BLaER1 treated with 17β-estradiol and CSF1 and Interleukin-3, amounts not matched to agents 10 nM and 100 nM (cell line): ENCODE measurements at regions not wholly inside any gene's neighbourhood (a gene's known extent, or its start where the extent isn't known, plus 50 kb on each side); places are given as distances from the start of the nearest gene placed in this dataset.
A peak's percentile ranks its signal among the peaks of the same experiment; 100 is the strongest.
"Not testable (repeated sequence)": the region's sequence is repeated elsewhere in the genome, so short reads cannot be mapped to it uniquely, and the experiment has no call there.

Experiments
- H3K27ac ChIP-seq, 11 experiments: shearing (Covaris generic); formaldehyde crosslinking; 2 replicates each; pipeline ENCODE4 v1.8.1; 2022
- H3K27me3 ChIP-seq, 11 experiments: shearing (Covaris generic); formaldehyde crosslinking; 2 replicates each; pipeline ENCODE4 v1.8.1; 2022
- H3K36me3 ChIP-seq, 11 experiments: shearing (Covaris generic); formaldehyde crosslinking; 2 replicates each; pipeline ENCODE4 v1.8.1; 2022
- H3K4me1 ChIP-seq, 10 experiments: shearing (Covaris generic); formaldehyde crosslinking; 2 replicates each; pipeline ENCODE4 v1.8.1; 2022
- H3K4me2 ChIP-seq, 11 experiments: shearing (Covaris generic); formaldehyde crosslinking; 2 replicates each; pipeline ENCODE4 v1.8.1; 2022
- H3K4me3 ChIP-seq, 10 experiments: shearing (Covaris generic); formaldehyde crosslinking; 2 replicates each; pipeline ENCODE4 v1.8.1; 2022
- H3K9ac ChIP-seq, 11 experiments: shearing (Covaris generic); formaldehyde crosslinking; 2 replicates each; pipeline ENCODE4 v1.8.1; 2022
- H3K9me3 ChIP-seq, 11 experiments: shearing (Covaris generic); formaldehyde crosslinking; replicated peaks in 1 of 11; 2 replicates each; pipeline ENCODE4 v1.8.1; 2022
- H4K20me1 ChIP-seq, 11 experiments: shearing (Covaris generic); formaldehyde crosslinking; 2 replicates each; pipeline ENCODE4 v1.8.1; 2022
- Cebpa-rat ChIP-seq, 11 experiments: shearing (Covaris generic); IDR thresholded peaks; 2 replicates each; pipeline ENCODE4 v1.8.1; 2022

- H3K36me3 ChIP-seq: no peaks in the 10 kb centered on the region
- no peak overlapping the region for H3K27ac ChIP-seq
- TF ChIP-seq Cebpa-rat (IDR thresholded peaks at IDR 0.05): no peak
- no peak overlapping the region for H3K9ac ChIP-seq
- no peak overlapping the region for H3K4me3 ChIP-seq
- peaks cover 0 to 5% (median 4%) of the 10 kb centered on the region in 11 experiments; a peak in 5 of 22 replicates for H3K9me3 ChIP-seq
- 0 out of 20 replicates have a peak, but pooled peaks cover 0 to 4% (median 0%) of the 10 kb centered on the region in 10 experiments for H3K4me1 ChIP-seq
- no peaks in the 10 kb centered on the region for H3K27me3 ChIP-seq
- no peaks in the 10 kb centered on the region for H4K20me1 ChIP-seq
- H3K4me2 ChIP-seq: no peak overlapping the region
Observed at GRCh38 chr19:32070101-32070500, 275.3 kb upstream of the ZNF507 start.

GRCh38 chr19:32082028-32082427, 263.4 kb upstream of the ZNF507 start:
- Histone ChIP-seq H3K9me3 (no peaks in the 10 kb centered on the region), H3K4me3 (no peak overlapping the region), H3K27ac (no peak overlapping the region), H3K27me3 (no peaks in the 10 kb centered on the region), H3K9ac (no peak overlapping the region), H4K20me1 (no peaks in the 10 kb centered on the region), H3K36me3 (no peaks in the 10 kb centered on the region), H3K4me2 (no peak overlapping the region), H3K4me1 (no peaks in the 10 kb centered on the region)
- no peak for TF ChIP-seq Cebpa-rat (IDR thresholded peaks at IDR 0.05)

DNA sequence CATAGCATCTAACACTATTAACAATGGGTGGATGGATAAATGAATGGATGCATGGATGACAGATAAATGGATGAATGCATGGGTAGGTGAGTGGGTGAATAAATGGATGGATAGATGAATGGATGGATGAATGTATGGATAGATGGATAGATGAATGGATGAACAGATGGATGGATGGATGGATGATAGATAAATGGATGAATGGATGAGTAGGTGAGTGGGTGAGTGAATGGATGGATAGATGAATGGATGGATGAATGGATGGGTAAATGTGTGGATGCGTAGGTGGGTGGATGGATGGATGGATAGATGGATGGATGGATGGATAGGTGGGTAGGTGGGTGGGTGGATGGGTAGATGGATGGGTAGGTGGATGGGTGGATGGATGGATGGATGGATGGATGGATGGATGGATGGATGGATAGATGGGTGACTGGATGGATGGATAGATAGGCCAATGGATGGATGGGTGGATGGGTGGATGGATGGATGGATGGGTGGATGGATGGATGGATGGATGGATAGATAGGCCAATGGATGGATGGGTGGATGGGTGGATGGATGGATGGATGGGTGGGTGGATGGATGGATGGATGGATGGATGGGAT, 260.6 kb upstream of the ZNF507 start:
- not testable (repeated sequence) for H3K27me3 ChIP-seq, H3K36me3 ChIP-seq, H3K9ac ChIP-seq, H3K27ac ChIP-seq, H3K4me1 ChIP-seq, H3K4me3 ChIP-seq, H3K4me2 ChIP-seq, H4K20me1 ChIP-seq, H3K9me3 ChIP-seq

DNA sequence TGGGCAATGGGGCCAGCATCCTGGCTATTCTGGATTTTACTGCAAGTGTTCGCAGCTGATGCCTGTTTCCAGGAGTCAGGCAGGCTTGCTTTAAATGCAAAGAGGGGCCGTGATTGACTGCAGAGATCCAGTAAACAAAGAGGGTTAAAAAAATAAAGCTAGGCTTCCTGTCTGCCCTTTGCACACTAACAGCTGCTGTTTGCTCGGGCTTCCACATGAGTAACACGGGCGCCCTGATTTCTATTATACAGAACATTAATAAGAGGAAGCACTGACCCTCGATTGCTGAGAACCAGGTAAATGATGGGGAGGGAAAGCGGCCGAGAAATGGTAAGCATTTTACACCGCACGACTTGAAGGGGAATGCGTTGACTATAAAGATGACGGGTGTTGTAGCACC, 254.2 kb upstream of the ZNF507 start:
- Histone ChIP-seq H3K27me3 (no peaks in the 10 kb centered on the region), H4K20me1 (no peaks in the 10 kb centered on the region), H3K9me3 (peaks cover 0 to 5% (median 0%) of the 10 kb centered on the region in 11 experiments; a peak in 2 of 22 replicates), H3K4me1 (peaks cover 0 to 16% (median 9%) of the 10 kb centered on the region in 10 experiments; a peak in 9 of 20 replicates), H3K9ac (no peak overlapping the region), H3K27ac (no peak overlapping the region), H3K4me2 (peak overlapping the region in 5 of 11 experiments; percentile 8 to 43 (median 22); a peak in 7 of 22 replicates), H3K4me3 (no peak overlapping the region), H3K36me3 (no peaks in the 10 kb centered on the region)
- no peak for TF ChIP-seq Cebpa-rat (IDR thresholded peaks at IDR 0.05)

- Histone ChIP-seq H3K27ac (0 out of 22 replicates have a peak overlapping the region, but pooled peaks of 1 of the 11 experiments have one; percentile 7), H4K20me1 (no peaks in the 10 kb centered on the region)
- TF ChIP-seq Cebpa-rat (IDR thresholded peaks at IDR 0.05): no peak
Observed at GRCh38 chr19:32097011-32097410, 248.4 kb upstream of the ZNF507 start.

DNA sequence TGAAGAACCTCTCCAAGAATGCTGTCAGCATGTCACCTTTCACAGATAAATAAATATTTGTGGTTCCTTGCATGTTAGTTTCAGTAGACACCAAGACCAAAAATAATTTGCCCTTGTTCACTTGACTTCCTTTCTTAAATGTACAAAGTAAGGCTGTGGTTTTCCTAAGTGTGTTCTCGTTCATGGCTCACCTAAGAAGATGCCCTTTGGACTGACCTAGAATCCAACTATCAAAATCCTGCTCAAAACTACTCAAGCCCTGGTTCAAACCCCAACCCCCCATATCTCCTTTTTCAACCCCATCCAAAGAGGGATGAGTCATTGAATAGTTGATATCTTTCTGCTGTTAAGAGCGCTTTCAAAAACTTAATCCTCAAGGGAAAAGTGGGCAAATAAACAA, 247.8 kb upstream of the ZNF507 start:
- no peaks in the 10 kb centered on the region for H3K27me3 ChIP-seq
- no peak overlapping the region for H3K4me3 ChIP-seq
- H3K27ac ChIP-seq: 0 out of 22 replicates have a peak overlapping the region, but pooled peaks of 1 of the 11 experiments have one; percentile 7
- no peaks in the 10 kb centered on the region for H4K20me1 ChIP-seq
- TF ChIP-seq Cebpa-rat (IDR thresholded peaks at IDR 0.05): no peak
- peaks cover 16 to 26% (median 19%) of the 10 kb centered on the region in 11 experiments for H3K9me3 ChIP-seq
- H3K9ac ChIP-seq: no peak overlapping the region
- peak overlapping the region in 9 of 11 experiments; percentile 23 to 74 (median 57); a peak in 18 of 22 replicates for H3K4me2 ChIP-seq
- peaks cover 4 to 26% (median 19%) of the 10 kb centered on the region in 10 experiments; a peak in 16 of 20 replicates for H3K4me1 ChIP-seq
- H3K36me3 ChIP-seq: no peaks in the 10 kb centered on the region

More at GRCh38 chr19:32097011-32097410, 248.4 kb upstream of the ZNF507 start:
- Histone ChIP-seq H3K36me3 (no peaks in the 10 kb centered on the region), H3K9me3 (peaks cover 16 to 26% (median 19%) of the 10 kb centered on the region in 11 experiments), H3K4me1 (peaks cover 4 to 26% (median 19%) of the 10 kb centered on the region in 10 experiments; a peak in 16 of 20 replicates), H3K27me3 (no peaks in the 10 kb centered on the region), H3K4me3 (no peak overlapping the region), H3K4me2 (peak overlapping the region in 9 of 11 experiments; percentile 23 to 74 (median 57); a peak in 17 of 22 replicates), H3K9ac (no peak overlapping the region)

GRCh38 chr19:32098968-32099367, 246.4 kb upstream of the ZNF507 start:
- no peak overlapping the region for H3K4me3 ChIP-seq
- no peak overlapping the region for H3K27ac ChIP-seq
- H3K9ac ChIP-seq: no peak overlapping the region
- peaks cover 16 to 26% (median 19%) of the 10 kb centered on the region in 11 experiments for H3K9me3 ChIP-seq
- peaks cover 4 to 26% (median 19%) of the 10 kb centered on the region in 10 experiments; a peak in 16 of 20 replicates for H3K4me1 ChIP-seq
- no peaks in the 10 kb centered on the region for H4K20me1 ChIP-seq
- H3K36me3 ChIP-seq: no peaks in the 10 kb centered on the region
- no peaks in the 10 kb centered on the region for H3K27me3 ChIP-seq
- no peak for TF ChIP-seq Cebpa-rat (IDR thresholded peaks at IDR 0.05)
- H3K4me2 ChIP-seq: no peak overlapping the region; a peak in 1 of 22 replicates

- H3K9me3 ChIP-seq: peaks cover 16 to 26% (median 19%) of the 10 kb centered on the region in 11 experiments
- H3K4me1 ChIP-seq: peaks cover 4 to 34% (median 19%) of the 10 kb centered on the region in 10 experiments; a peak in 16 of 20 replicates
- H3K27ac ChIP-seq: no peak overlapping the region
- H3K36me3 ChIP-seq: no peaks in the 10 kb centered on the region
- H4K20me1 ChIP-seq: no peaks in the 10 kb centered on the region
- H3K9ac ChIP-seq: no peak overlapping the region
- H3K4me3 ChIP-seq: no peak overlapping the region
- TF ChIP-seq Cebpa-rat (IDR thresholded peaks at IDR 0.05): no peak
- H3K4me2 ChIP-seq: no peak overlapping the region
- no peaks in the 10 kb centered on the region for H3K27me3 ChIP-seq
Observed at GRCh38 chr19:32101206-32101605, 244.2 kb upstream of the ZNF507 start.

- TF ChIP-seq Cebpa-rat (IDR thresholded peaks at IDR 0.05): no peak
- peaks cover 16 to 27% (median 22%) of the 10 kb centered on the region in 11 experiments for H3K9me3 ChIP-seq
- peaks cover 0 to 13% (median 0%) of the 10 kb centered on the region in 10 experiments; a peak in 5 of 20 replicates for H3K4me1 ChIP-seq
- no peaks in the 10 kb centered on the region for H4K20me1 ChIP-seq
- no peak overlapping the region for H3K9ac ChIP-seq
- no peaks in the 10 kb centered on the region for H3K36me3 ChIP-seq
- H3K27me3 ChIP-seq: no peaks in the 10 kb centered on the region
- H3K27ac ChIP-seq: no peak overlapping the region
- no peak overlapping the region for H3K4me2 ChIP-seq
- H3K4me3 ChIP-seq: no peak overlapping the region
Observed at GRCh38 chr19:32103541-32103940, 241.9 kb upstream of the ZNF507 start.
